SK-MEL-5 (cell line): ENCODE measurements at regions not wholly inside any gene's neighbourhood (a gene's known extent, or its start where the extent isn't known, plus 50 kb on each side); places are given as distances from the start of the nearest gene placed in this dataset.
"Not testable (repeated sequence)": the region's sequence is repeated elsewhere in the genome, so short reads cannot be mapped to it uniquely, and the experiment has no call there.

Experiments
- DNase-seq: peaks from one replicate; pipeline ENCODE4 v3.0.0-alpha.2; 2016; ENCODE audit warnings: low read depth, low spot score
- in situ Hi-C: cut with HindIII; loops from 2 replicates; pipeline ENCODE4 v1.10.0; 2016; ENCODE audit warnings: low sequenced_read_pairs, high pct_unique_total_duplicates, low pct_unique_long_range_greater_than_20kb

- in situ Hi-C loops: not testable (repeated sequence)
Measured at GRCh38 chr13:52210564-52211415, 51.4 kb upstream of the NEK3 start.

More at GRCh38 chr13:52210564-52211415, 51.4 kb upstream of the NEK3 start:
- DNase-seq: not testable (repeated sequence)
